Fibroblast of skin of right quadriceps (primary cell): ENCODE measurements at regions not wholly inside any gene's neighbourhood (a gene's known extent, or its start where the extent isn't known, plus 50 kb on each side); places are given as distances from the start of the nearest gene placed in this dataset.
A peak's percentile ranks its signal among the peaks of the same experiment; 100 is the strongest.
"Not testable (repeated sequence)": the region's sequence is repeated elsewhere in the genome, so short reads cannot be mapped to it uniquely, and the experiment has no call there.

Experiments
- DNase-seq: peaks from one replicate; pipeline ENCODE4 v3.0.0-alpha.2; 2013

DNA sequence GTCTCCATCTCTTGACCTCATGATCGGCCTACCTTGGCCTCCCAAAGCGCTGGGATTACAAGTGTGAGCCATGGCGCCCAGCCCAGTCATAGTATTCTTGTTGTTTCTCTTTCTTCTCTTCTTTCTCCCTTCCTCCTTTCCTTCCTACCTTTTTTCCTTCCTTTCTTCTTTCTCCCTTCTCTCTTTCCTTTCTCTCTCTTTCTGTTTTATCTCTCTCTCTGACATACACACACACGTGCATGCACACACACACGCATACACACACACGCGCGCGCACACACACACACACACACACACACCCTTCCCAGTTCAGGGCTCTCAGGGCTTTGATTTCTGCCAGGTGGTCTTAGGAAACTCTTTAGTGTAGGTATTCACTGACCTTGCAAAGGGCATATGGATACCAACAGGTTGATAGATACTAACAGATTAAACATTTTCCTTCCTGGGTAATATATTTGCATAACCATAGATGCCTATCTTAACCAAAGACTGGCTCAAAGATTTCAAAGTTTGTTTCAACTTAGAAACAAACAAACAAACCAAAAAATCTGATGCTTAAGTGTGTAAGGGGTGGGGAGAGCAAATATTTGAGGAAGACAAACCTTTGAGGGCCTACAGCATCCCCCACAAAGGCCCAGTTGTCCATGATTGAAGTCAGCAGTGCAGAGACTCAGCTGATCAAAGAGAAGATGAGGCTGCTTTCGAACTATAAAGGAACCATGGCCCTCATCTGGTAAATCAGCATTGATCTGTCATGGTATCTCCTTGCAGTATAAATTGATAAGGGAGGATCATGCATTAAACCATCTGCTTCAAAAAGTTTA, 288.2 kb upstream of the SEMA6A start:
- no peak for DNase-seq

- no peak for DNase-seq
Observed at GRCh38 chr5:116861666-116862065, 287.0 kb upstream of the SEMA6A start.

GRCh38 chr5:116861097-116861496, 286.5 kb upstream of the SEMA6A start:
- no peak for DNase-seq

DNA sequence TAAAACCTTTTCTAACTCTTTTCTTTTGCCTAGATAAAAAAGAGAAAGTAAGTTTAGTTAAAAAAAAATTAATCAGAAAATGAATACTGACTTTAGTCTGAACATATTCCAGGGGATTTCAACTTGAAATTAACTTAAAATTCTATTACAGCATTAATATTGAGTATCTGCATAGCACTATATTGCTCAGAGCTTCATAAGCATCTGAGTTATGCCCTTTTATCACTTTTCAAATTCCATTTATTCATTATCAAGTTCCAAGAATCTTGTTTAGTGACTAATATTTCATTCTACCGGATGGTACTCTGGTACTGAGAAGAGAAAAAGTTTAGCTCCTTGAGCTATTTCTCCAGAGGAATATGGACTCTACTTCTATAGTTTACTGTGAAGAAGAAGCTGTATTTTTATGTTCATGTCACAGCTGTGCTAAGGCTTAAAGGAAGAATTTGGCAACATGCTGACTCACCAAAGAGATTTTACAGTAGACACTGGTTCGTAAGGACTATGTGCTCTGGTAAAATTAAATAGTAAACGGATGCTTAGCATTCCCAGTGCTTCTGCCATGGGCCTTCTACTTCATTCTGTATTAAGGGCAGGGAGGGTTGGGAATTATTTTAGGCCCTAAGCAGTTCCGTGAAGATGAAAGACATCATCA, 285.2 kb upstream of the SEMA6A start:
- peak; percentile 11 for DNase-seq

GRCh38 chr5:116858705-116859333, 284.2 kb upstream of the SEMA6A start:
- DNase-seq = no peak

- DNase-seq = not testable (repeated sequence)
Observed at GRCh38 chr5:116858020-116858419, 283.4 kb upstream of the SEMA6A start.

DNA sequence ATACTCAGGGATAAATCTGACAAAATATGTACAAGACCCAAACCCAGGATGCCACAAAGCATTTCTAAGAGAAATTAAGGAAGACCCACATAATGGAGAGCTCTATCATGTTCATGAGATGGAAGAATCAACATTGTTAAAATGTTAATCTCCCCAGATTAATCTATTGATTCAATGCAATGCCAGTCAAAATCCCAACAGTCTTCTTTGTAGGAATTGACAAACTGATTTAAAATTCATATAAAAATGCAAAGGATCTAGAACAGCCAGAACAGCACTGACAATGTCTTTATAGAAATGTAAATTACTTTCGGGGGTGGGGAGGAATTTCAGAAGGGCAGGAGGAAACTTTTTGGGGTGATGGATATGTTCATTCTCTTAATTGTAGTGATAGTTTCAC, 281.6 kb upstream of the SEMA6A start:
- DNase-seq = no peak

DNA sequence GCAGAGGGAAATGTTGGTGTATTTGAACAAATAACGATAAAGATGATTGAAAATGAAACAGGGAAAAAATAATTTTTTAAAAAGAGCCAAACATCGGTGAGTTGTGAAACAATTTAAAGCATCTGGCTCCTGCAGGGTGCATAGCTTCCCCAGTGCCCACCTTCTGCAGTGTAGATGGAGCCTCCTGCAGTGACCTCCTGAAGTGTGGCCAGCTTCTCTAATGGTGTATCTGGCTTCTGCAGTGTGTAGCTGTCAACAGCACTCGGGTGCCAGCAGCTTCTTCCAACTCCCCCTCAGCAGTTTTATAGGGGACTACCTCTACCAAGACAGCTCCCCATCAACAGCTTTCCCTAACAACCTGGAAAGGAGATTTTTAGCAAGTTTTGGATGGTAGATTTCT, 279.4 kb upstream of the SEMA6A start:
- DNase-seq = no peak

DNA sequence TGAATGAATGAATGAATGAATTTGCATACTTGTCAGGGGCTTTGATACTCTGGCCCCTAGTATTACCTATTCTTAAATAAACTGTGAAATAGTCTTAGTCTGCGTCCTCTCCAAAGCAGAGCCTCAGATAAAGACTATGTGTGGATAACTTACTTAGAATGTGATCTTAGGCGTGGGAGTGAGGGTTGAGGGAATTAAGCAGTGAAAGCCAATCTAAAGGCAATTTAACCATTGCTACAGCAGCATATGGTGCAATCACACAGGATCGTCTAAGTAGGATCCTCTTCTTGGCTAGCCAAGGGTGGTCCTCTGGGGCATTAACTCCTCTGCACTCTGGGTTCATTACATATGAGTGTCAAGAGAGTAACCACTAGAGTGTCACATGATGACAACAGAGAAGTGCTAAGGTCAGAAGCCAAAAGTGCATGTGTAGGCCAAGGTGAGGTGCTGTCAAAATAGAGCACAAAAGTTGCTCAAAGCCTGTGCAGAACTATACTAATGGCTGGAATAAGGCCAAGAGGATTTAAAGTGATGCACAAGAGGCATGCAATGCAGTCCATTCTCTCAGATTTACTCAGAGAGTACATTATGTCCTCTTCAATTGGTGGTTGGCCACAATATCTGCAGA, 274.4 kb upstream of the SEMA6A start:
- no peak for DNase-seq

DNA sequence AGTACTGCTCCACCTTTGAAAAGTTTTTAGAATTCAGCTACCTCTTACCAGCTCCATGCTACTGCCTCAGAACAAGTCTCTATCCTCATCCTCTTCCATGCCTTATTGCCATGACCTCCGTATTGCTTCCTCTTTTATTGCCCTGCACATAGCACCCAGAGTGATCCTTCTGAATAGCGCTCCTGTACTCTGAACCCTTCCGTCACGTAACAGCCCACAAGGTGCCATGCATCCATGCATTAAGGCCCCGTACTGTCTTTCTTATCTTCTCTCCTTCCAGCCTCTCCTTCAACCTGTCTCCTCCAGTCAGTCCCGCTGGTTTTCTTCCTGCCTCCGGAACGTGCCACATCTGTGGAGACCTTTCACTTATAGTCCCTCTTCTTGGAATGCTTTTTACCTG, 273.3 kb upstream of the SEMA6A start:
- DNase-seq = no peak

GRCh38 chr5:116844015-116844414, 269.4 kb upstream of the SEMA6A start:
- no peak for DNase-seq

DNA sequence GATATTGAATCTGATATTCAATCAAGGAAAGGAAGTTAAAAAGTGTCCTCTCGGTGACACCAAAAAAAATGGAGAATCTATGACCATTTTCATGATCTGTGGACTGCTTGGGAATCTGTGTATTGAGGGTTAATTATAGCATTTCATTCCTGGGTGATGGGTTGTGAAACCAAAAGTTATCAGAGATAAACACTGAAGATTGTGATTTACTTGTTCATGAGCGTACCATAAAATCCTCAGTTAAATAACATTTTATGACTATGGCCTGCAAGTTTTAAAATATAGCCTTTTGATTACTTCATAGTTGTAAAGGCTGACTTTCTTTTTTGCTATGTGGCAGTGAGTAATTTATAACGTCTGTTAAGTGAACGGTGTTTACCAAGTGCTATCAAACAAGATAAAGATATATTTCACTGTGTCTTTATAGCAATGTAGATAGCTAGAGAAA, 267.9 kb upstream of the SEMA6A start:
- no peak for DNase-seq

GRCh38 chr5:116841734-116842133, 267.1 kb upstream of the SEMA6A start:
- DNase-seq = no peak

GRCh38 chr5:116838011-116838536, 263.5 kb upstream of the SEMA6A start:
- DNase-seq = no peak

GRCh38 chr5:116834796-116835515, 260.3 kb upstream of the SEMA6A start:
- no peak for DNase-seq

DNA sequence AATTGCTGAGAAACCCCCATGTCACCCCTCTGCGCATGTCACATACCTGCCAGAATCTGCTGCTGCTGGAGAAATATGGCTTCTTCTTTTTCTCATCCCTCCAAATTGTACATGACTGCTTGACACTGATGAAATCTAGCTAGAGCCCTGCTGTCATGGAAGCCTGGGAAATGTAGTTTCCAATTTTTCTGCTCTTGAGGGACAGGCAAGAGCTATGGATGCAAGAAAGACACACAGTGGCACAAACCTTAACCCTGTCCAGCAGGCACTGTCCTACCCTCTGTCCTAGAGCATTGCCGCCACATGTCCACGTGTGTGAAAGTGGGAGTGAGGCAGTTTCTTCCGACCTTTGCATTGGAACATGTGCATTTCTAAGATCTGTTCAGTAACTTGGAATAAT, 255.5 kb upstream of the SEMA6A start:
- no peak for DNase-seq

GRCh38 chr5:116827078-116827477, 252.5 kb upstream of the SEMA6A start:
- no peak for DNase-seq

- DNase-seq = no peak
Observed at GRCh38 chr5:116825486-116825885, 250.9 kb upstream of the SEMA6A start.

DNA sequence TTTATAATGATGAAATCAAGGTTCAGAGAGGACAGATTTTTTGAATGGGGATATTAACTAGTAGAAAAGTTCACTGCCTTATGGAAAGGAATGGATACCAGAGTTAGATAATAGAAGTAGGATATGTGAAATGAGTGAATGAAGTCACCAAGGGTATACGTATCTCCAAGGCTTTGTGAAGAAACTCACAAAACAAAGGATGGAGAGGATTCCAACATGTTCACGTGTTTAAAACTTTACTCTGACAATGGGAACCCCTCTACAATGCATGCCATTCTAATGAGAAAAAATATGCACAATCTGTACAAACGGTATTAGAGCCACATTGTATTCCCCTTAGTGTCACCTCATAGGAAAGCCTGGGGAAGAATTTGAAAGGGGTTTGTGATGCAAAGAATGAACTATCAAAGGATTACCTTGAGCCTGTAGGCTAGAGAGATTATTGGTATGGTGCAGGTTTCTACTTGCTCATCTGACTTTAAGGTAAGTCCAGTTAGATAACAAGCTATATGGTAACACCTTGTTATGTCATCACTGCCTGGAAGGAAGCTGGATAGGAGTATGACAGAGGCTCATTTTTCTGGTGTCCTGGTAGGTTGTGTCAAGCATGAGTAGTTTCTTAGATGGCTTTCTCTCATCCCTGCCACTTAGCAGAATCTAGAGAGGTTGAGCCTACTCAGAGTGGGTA, 250.3 kb upstream of the SEMA6A start:
- no peak for DNase-seq

- no peak for DNase-seq
Observed at GRCh38 chr5:116814626-116815385, 240.2 kb upstream of the SEMA6A start.

DNA sequence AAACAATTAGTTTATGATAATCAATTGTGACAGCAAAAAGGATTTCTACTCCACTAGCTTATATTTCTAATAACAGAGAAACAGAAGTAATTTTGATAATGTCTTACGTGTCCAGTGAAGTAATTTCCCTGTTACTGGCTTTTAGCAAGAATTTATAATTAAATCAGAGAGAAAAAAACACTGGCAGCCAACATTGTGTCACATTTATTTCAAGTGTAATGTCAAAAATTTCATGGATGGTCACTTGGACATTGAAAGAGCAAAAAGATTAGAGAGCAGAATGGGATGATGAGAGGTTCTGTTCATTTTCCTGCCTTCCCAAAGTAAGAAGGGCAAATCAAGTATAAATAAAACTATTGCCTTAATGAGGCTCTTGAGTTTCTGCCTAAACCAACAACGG, 239.3 kb upstream of the SEMA6A start:
- no peak for DNase-seq
